Activated CD4-positive, alpha-beta T cell treated with anti-CD3 and anti-CD28 coated beads, Interleukin-10, Interleukin-2, amounts not matched to agents 100 ng/mL and 50 ng/mL, durations not matched to agents 16 hours and 8 hours (primary cell): ENCODE measurements at regions not wholly inside any gene's neighbourhood (a gene's known extent, or its start where the extent isn't known, plus 50 kb on each side); places are given as distances from the start of the nearest gene placed in this dataset.

ENCODE experiments used
- DNase-seq: peaks from one replicate; pipeline ENCODE4 v3.0.0-alpha.2; 2020

DNA sequence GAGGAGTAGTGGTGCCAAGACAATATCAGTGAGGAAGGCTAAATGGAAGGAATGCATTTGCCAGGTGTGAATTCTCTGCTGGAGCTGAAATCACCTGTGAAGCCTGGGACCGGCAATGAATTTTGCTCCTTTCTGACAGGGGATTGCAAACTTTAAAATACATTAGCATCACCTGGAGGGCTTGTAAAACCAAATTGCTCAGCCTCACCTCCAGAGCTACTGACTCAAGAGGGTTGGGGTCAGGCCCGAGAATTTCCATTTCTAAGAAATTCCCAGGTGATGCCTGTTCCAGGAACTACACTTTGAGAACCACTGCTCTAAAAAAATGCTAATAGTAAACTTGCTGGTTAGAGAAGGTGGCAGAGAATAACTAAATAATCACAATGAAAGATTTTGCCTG, 445.6 kb upstream of the RBMS3 start:
- DNase-seq: no peak

DNA sequence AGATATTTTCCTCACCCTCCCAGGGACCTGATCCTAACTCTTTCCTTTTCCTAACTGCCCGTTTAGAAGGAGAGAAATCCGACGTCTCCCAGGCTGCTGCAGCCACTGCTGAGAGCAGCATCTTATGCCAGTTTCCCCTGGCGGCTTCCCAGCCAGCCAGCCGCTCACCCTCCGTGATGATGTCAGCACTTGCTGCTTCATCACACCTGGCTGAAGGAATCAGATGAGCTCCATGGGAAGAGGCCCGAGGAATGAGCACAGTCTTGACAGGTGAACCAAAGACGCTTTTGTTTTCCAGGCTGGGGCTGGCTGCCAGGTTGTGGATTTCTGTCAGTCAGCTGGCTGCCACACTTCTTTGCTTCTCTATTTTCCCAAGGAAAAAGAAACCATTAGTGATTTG, 445.1 kb upstream of the RBMS3 start:
- no peak for DNase-seq

DNA sequence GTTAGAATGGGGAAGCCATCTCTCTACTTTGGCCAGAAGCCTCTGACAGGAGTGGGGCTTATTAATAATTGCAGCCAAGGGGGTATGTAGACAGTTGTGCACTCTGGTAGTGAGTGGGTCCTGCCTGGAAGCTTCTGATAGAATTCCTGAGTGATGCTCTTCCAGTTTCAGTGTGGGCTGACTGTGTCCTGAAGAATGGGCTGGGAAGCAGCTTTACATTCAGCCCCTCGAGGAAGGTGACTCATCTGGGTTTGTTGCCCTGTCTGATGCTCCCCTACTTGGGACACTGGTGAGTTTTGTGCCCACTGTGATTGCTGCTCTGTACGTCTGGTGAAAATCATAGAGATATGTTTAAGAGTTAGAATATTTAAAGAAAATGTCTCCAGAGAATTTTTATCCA, 444.7 kb upstream of the RBMS3 start:
- no peak for DNase-seq

DNA sequence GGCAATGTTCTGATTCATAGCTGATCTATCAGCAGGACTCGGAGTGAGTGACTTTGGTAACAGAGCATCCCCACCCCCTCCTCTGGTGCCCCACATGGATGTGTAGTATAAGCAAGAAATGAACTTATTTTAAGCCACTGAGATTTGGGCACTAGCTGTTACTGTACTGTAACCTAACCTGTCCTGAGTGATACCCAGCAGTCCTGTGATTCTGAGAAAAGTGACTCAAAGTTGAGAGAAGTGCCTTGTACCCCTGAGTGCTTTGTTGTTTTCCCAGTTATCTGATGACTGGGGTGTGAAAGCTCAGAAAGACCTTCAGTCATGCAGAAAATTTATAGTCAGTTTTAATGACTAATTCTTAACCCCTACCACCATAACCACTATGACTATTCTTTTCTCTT, 439.9 kb upstream of the RBMS3 start:
- DNase-seq: peak; percentile 95

DNA sequence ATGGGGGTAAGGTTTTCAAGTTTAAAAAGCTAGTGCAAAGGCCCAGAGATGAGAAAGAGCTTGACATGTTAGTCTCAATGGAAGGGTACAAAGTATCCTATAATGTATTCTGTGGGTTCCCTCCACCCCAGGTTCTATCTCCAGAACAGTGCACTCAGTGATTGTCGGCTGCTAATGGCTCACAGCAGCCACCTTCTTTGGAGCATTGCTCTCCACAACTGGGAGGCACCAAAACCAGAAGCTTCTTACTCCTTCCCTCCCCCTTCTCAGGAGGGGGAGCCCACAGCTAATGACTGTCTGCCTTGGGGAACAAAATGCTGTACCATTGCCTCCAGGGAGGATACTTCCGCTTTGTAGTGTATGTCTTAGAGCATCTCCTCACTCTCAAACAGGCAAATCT, 439.4 kb upstream of the RBMS3 start:
- DNase-seq: peak; percentile 73

DNA sequence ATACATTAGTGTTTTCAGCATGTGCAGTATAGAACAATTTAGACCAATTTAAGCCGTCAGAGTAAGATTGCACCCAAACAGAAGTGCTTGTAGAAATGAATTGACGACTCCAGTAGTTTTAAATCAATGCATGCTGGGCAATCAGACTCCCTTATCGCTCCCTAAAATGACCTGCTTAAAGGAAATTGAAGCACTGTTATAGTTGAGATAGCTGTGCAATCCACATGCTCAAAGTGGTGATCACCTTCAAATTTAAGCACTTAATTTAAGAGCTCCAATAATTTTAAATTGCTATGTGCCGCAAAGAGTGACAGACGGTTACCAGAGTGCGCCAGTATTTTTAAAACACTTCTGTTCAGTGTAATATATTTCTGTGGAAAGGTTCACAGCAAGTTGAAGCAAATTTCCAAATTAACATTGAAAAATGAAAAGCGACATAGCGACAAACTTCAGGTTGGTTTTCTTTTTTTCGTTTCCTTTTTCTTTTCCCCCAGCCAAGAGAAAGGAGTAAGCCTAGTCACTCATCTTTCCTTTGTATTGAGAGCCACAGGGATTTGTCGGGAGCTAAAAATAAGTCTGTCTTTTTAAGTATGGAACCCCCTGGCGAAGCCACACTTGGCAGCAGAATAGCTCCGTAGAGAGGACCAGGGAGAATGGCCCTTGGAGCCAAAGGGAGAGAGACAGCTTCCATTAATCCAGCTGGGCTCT, 436.4 kb upstream of the RBMS3 start:
- DNase-seq: no peak

DNA sequence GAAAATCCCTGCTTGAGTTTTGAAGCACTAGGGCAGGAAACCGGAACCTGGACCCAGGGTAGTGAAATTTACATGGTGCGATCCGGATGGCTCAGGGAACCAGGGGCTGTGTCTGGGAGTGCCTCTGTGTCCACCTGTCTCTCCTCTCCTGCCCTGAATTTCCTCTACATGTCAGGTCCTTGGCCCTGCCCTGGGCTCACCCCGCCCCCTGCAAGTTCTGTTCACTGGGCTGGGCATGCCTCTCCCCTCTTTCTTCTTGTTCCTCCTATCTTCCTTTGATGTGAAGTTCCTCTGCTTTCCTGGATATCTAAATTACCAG, 435.9 kb upstream of the RBMS3 start:
- DNase-seq: no peak

DNA sequence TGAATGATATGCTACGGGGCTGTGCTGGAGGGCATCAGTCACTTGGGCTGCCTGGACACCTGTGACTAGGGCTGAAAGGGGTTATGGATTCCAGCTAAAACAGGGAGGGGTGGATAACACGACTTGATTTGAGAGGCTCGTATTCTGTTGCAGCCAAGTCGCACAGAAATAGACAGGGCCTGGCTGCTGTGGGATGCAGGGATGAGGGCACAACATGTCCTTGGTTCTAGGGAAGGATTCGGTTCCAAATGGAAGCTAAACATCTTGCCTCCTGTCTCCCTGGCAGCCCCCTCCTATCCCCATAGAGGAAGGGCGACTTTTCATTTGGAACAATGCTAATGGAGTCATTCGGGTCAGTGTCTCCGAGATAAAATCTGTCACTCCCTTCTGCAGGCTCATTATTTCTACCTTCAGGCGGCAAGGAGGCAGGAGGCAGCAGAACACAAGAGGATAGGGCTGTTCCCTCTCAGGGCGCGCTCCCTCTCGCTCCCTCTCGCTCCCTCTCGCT, 433.8 kb upstream of the RBMS3 start:
- no peak for DNase-seq

DNA sequence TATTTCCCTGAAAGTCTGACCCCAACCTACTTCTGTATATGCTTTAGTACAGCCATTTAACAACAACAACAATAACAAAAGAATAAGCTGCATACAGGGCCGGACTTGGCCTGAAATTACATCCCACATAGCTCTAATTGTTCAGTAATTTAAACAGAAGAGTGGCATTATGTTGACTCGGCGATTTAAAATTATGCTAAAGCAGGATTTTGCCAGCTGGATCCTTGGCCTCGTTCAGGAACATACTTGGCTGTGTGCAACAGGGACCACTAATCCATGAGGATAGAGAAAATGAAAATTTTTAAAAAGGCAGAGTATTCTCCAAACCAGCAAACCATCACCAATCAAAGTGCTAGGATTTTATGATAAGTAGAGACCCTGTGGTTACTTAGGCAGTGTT, 433.1 kb upstream of the RBMS3 start:
- no peak for DNase-seq

DNA sequence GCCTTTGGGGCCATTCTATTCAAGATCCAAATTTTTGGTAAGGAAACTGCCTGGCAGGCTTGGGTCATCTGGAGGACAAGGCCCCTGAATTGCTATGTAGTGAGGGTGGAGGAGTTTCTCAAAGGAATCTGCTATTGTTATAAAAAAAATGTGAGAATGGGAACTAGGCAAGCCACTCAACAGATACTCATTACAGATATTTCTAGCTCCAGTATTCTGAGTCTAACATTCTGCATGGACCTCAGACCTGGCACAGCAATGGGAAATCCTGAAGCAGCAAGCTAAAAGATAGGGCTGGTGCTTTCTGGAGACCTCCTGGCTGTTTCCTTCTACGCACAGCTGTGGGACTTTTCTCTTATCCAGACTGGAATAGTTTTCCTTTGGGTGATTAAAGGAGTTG, 430.7 kb upstream of the RBMS3 start:
- no peak for DNase-seq

DNA sequence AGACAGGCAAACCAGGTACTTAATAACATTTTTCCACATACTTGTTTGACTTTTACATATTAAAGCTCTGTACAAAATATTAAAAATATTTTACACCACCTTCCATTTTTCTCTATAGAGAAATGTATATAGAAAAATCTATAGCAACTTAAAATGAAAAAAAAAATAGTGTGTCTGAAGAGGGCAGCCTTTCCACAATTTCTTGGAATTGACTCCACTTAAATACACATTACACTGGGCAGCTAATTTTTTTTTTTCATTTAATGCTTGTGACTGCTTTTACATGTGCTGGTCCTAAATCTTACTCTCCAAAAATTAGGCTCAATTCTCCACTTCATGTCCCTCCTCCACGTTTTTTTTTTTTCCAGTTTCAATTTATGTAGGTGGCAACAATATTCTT, 427.0 kb upstream of the RBMS3 start:
- DNase-seq: no peak

DNA sequence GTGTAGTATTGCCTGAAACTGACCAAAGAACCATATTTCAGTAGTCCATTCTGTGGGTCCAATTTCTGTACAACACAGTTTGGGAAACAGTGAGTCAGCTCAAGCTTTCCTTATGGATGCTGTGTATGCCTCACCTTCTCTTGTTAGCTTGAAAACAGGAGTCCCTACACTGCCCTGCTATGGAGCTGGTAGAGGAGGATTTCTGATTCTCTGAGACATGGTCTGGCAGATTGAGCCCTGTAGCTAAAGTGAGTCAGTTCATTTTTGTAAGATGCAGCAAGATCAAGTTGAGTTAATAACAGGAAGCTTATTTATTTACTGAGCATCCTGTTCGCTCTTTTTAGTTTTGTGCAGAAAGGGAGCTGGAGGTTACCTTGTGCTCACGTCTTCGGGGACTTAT, 424.1 kb upstream of the RBMS3 start:
- DNase-seq: no peak

DNA sequence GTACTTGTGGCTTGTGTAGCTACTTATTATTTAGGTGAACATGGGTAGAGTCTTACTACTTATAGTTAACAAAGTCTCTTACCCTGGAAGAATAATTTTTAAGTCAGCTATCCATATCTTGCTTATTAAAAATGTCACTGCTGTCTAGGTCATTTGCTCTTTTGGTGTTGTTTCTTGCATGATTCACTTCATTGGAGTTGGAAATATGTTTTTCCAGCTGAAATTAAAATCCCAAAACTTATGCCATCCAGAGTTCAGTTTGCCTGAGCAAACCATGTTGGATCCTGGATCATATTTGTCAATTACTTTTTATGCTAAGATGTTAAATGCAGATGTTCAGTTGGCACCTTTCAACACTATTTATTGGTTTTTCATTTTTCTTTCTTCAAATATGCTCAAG, 421.0 kb upstream of the RBMS3 start:
- DNase-seq: no peak

DNA sequence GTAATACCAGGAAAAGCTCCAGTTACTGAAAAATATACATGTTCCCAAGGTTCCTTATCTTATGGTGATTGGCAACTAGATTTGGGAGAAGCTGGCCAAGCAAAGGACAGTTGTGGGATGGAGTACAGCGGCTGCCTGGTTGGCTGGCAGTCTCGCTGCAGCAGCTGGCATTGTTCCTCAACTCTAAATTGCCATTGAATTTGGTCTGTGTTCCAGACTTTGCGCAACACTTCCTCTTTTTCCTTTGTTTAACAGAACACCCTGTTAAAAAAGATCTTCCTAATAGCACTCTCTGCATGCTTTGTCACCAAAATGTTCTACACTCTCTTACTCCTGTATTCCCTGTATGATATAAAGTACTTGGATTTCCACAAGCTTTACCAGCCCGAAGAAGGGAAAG, 420.6 kb upstream of the RBMS3 start:
- DNase-seq: no peak

DNA sequence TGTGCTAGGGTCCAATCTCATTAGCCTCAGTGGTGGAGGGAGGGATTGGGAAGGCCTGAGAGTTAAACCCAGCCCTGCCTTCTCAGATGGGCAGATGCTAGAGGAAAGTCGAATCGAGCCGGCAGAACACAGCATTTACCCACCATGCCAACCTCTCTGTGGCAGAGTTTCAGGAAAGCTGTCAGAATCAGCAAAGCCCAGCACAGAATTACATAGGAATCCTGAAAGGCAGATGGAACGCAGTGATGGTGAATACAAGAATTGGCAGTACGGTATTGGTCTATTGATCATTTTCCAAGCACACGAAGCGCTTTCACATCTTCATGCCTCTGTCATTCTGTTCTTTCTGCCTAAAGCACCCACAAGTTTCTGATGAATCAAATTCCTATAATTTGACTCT, 417.7 kb upstream of the RBMS3 start:
- no peak for DNase-seq

DNA sequence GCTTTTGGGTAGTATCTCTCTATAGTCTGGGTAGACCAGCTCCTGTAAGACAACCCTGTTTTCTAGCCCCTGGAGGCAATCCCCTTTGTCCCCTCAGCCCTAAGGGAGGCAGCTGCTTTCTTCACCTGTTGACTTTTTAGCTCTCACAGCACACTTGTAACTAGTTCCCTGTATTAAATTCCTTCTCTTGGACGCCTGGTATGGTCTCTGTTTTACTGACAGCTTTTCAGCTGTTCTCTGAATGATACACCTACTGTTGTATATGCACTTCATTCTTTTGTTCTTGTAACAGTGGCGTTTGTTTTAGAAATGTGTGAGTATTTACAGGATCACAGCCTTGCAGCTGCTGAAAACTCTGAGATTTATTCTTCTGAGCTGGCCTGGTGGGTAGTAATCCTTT, 413.0 kb upstream of the RBMS3 start:
- no peak for DNase-seq

DNA sequence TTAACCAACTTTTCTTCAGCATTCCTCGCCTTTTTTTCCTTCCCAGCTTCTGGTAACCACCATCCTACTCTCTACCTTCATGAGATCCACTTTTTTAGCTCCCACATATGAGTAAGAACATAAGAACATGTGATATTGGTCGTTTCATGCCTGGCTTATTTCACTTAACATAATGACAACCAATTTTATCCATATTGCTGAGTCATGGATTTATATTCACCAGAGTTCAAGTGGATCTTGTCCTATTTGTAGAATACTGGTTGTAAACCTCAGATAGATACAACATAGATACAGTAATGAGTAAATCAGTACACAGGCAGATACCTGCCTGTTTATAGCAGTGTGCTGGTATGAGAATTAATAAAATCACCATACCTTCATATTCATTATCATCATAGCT, 412.0 kb upstream of the RBMS3 start:
- no peak for DNase-seq

DNA sequence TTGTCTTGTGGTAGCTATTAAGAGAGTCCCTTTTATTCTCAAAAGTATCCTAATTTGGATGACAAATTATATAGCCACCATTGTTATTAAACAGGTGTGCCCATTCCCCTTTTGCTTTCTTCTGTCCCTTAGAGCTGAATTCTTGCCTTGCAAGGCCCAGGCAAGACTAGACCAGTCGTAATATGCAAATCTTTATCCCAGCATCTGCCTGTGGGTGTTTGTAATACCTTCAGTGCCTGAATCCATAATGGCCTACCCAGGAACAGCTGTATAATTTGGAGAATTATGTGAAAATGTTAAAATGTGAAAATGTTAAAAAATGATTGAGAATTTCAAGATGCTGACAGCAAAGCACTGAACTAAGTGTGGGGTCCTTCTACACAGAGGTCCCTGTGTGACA, 403.0 kb upstream of the RBMS3 start:
- DNase-seq: no peak

DNA sequence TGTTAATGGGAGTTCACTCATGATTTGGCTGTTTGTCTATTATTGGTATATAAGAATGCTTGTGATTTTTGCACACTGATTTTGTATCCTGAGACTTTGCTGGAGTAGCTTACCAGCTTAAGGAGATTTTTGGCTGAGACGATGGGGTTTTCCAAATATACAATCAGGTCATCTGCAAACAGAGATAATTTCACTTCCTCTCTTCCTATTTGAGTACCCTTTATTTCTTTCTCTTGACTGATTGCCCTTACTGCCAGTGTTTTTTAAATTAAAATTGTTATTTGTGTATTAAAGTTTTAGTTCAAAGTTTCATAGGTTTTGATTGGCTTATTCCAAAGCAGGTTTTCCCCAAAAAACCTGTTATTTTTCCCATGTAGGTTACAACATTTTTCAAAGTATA, 390.5 kb upstream of the RBMS3 start:
- no peak for DNase-seq

DNA sequence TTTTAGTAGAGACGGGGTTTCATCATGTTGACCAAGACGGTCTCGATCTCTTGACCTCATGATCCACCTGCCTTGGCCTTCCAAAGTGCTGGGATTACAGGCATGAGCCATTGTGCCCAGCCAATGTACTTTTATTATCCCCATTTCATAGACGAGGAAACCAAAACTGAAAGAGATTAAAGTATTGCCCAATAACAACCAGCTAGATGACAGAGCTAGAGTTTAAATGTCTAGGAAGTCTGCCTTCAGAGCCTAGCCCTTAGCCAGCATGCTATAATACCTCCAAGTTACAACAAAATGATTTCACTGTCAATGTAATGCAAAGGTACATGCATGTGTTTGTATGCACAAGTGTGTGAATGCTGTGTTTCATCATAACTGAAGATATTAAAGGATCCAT, 389.4 kb upstream of the RBMS3 start:
- DNase-seq: no peak

DNA sequence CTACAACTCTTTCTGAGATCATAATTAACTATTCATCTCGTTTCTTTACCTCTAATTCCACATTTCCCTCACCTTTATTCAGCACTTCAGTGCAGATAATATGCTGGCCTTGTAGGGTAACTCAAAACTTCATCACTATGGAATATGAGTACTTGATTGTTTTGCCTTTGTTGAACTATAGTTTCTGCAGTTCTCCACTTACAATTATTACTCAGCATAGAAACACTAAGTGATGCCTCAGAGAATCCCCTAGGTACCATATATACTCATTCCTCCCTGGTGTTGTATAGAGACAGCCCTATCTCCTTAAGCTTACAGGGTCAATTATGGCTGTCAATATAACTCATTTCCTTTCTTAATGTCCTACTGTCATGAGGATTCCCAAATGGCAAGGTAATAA, 380.6 kb upstream of the RBMS3 start:
- no peak for DNase-seq

DNA sequence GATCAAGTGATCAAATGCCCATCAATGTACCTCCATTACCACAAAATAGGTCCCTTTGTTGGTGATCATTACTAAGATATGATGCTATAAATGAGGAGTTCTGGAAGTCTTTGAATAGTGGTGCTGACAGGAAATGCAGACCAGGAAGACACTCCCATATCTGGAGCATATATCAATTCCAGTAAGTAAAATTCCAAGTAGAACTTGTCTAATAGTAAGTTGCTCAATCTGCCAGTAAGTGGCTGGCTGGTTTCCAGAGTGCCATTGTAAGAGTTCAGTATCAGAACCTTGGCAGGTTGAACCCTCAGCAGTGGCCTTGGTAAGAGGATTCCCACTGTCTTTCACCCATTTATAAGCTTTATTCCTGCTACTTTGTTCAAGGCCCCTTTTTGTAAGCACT, 379.9 kb upstream of the RBMS3 start:
- DNase-seq: no peak

DNA sequence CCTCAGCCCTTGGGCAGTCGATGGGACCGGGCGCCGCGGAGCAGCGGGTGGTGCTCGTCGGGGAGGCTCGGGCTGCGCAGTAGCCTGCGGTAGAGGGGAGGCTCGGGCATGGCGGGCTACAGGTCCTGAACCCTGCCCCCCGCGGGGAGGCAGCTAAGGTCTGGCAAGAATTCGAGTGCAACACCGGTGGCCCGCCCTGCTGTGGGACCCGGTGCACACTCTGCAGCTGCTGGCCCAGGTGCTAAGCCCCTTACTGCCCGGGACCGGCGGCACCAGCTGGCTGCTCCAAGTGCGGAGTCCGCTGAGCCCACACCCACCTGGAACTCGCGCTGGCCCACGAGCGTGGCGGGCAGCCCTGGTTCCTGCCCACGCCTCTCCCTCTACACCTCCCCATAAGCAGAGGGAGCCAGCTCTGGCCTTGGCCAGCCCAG, 377.7 kb upstream of the RBMS3 start:
- DNase-seq: no peak

DNA sequence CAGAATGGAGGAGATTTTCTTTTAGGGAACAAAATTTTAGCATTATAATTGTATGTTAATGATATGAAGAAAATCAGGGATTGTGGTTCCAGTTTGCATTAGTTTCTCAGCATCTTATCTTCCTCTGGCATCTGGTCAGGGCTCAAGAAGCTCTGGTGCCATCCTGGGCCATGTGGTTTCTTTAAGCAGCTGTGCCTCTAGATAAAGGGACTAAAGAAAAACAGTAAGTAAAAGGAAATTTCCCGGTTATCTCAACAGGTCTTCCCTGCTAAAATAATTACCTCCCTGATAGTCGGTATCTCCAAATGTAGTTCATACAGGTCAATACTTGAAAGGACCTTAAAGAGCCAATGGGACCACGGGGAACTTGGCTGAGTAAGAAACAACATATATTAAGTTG, 375.1 kb upstream of the RBMS3 start:
- DNase-seq: no peak

DNA sequence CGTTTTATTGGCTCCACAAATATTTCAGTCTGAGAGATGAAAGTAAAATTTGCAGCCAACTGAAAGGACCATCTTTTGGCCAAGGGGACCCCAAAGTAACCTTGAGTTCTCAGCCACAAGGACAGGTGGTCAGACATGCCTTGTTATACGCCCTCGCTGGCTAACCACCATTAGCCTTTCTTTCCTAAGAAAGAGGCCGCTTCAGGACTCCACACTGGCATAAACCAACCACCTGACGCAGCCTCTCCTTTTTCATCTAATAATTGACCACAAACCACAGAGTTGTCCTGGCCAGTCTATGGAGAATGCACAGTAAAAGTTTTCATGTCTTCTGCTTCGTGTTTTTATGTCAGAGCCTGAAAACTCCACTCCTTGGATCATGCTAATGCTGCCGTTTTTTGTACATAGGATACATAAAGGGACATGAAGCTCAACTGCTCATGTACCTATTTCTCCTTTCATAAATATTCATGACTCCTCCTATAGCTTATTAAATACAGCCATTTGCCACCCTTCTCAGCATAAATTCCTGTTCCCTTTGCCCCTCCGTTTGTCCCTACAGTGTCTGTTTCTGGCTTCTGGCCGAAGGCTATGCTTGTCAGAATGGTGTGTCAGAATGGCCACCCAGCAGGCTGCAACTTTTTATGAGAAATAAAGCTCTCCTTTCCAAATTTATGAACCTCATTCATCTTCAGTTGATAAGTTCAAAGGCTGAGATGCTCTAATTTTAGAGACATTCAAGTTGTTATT, 374.1 kb upstream of the RBMS3 start:
- no peak for DNase-seq
